A673 (cell line): ENCODE measurements at regions not wholly inside any gene's neighbourhood (a gene's known extent, or its start where the extent isn't known, plus 50 kb on each side); places are given as distances from the start of the nearest gene placed in this dataset.

ENCODE experiments used
- BruUV-seq: library from RNA; stranded (reverse); fragments of 400-500 nt; replicated peaks from 2 replicates; lab custom pipeline; 2021; lab: Mats Ljungman, UMichigan
- CTCF ChIA-PET: fragments of 300-600 bp; sonication (Branson Sonifier 250); formaldehyde crosslinking; loops from one replicate; lab custom pipeline; 2022; ENCODE audit warnings: antibody characterized with exemption; lab: Charles Lee
- POLR2A ChIA-PET: fragments of 300-600 bp; sonication (Branson Sonifier 250); formaldehyde crosslinking; loops from one replicate; lab custom pipeline; 2022; ENCODE audit warnings: antibody characterized with exemption; ENCODE audit not compliant: low non-redundant PET; lab: Charles Lee
- DNase-seq: peaks from one replicate; pipeline ENCODE4 v3.0.0-alpha.2; 2015; ENCODE audit warnings: low spot score
- H3K27ac ChIP-seq: fragments of 200-600 bp; sonication (generic); 2 replicates; pipeline ENCODE4 v1.5.1; 2016; ENCODE audit warnings: mixed run types, low read depth, mild to moderate bottlenecking, mixed read lengths, antibody characterized with exemption, low read length; ENCODE audit not compliant: poor library complexity, severe bottlenecking
- H3K27me3 ChIP-seq: fragments of 200-600 bp; sonication (generic); replicated peaks from 2 replicates; pipeline ENCODE4 v1.6.1; 2017; ENCODE audit warnings: mixed run types, low read depth, mild to moderate bottlenecking, mixed read lengths, antibody characterized with exemption, low read length; ENCODE audit not compliant: insufficient read depth, poor library complexity
- H3K36me3 ChIP-seq: fragments of 200-600 bp; sonication (generic); 2 replicates; pipeline ENCODE4 v1.6.1; 2016; ENCODE audit warnings: mixed run types, mild to moderate bottlenecking, mixed read lengths, antibody characterized with exemption, low read length; ENCODE audit not compliant: insufficient read depth, poor library complexity, severe bottlenecking
- H3K4me1 ChIP-seq: fragments of 200-600 bp; sonication (generic); 2 replicates; pipeline ENCODE4 v1.6.1; 2017; ENCODE audit warnings: mixed run types, mild to moderate bottlenecking, mixed read lengths, antibody characterized with exemption, low read length; ENCODE audit not compliant: insufficient read depth, poor library complexity, severe bottlenecking
- H3K4me3 ChIP-seq: fragments of 200-600 bp; sonication (generic); 2 replicates; pipeline ENCODE4 v1.5.1; 2016; ENCODE audit warnings: low read depth, mixed run types, mild to moderate bottlenecking, mixed read lengths, low read length; ENCODE audit not compliant: poor library complexity, severe bottlenecking
- H3K9me3 ChIP-seq: fragments of 200-600 bp; sonication (generic); 2 replicates; pipeline ENCODE4 v1.6.1; 2016; ENCODE audit warnings: mixed run types, low read depth, mild to moderate bottlenecking, mixed read lengths, antibody characterized with exemption, low read length; ENCODE audit not compliant: poor library complexity, severe bottlenecking
- EZH2 ChIP-seq: fragments of 200-600 bp; sonication (generic); IDR thresholded peaks from 2 replicates; pipeline ENCODE4 v1.6.1; 2017; ENCODE audit warnings: borderline replicate concordance, low read depth, mild to moderate bottlenecking, mixed read lengths, antibody characterized with exemption, low read length; ENCODE audit not compliant: poor library complexity, severe bottlenecking
- intact Hi-C: fragments of 100-400 bp; cut with micrococcal nuclease; formaldehyde crosslinking; loops from one replicate; pipeline ENCODE4 v1.10.0; 2022; ENCODE audit not compliant: unreplicated experiment
- TF ChIP-seq, protein P1 (sequence below): fragments of 300-800, 200-600 bp; sonication (generic); conservative IDR thresholded peaks from 2 replicates; pipeline ENCODE4 v1.5.1; 2017; ENCODE audit warnings: low read depth, mild to moderate bottlenecking, antibody characterized with exemption, low read length, moderate library complexity, mixed read lengths

GRCh38 chr14:59009967-59010366 is 178.5 kb upstream of the DAAM1 start:
- POLR2A ChIA-PET: no interaction called here
- no peak for DNase-seq
- no TSS peak for BruUV-seq
- H3K4me3 ChIP-seq: no peak overlapping the region
- no peaks in the 10 kb centered on the region for H3K9me3 ChIP-seq
- no peaks in the 10 kb centered on the region for H3K4me1 ChIP-seq
- no peak for TF ChIP-seq EZH2
- TF ChIP-seq, protein P1, sequence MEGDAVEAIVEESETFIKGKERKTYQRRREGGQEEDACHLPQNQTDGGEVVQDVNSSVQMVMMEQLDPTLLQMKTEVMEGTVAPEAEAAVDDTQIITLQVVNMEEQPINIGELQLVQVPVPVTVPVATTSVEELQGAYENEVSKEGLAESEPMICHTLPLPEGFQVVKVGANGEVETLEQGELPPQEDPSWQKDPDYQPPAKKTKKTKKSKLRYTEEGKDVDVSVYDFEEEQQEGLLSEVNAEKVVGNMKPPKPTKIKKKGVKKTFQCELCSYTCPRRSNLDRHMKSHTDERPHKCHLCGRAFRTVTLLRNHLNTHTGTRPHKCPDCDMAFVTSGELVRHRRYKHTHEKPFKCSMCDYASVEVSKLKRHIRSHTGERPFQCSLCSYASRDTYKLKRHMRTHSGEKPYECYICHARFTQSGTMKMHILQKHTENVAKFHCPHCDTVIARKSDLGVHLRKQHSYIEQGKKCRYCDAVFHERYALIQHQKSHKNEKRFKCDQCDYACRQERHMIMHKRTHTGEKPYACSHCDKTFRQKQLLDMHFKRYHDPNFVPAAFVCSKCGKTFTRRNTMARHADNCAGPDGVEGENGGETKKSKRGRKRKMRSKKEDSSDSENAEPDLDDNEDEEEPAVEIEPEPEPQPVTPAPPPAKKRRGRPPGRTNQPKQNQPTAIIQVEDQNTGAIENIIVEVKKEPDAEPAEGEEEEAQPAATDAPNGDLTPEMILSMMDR: no peak
- no peaks in the 10 kb centered on the region for H3K27me3 ChIP-seq
- no peak overlapping the region for H3K27ac ChIP-seq
- no peaks in the 10 kb centered on the region for H3K36me3 ChIP-seq
- CTCF ChIA-PET: no interaction called here
- intact Hi-C loops: no loop called here

- no peak for TF ChIP-seq EZH2
- TF ChIP-seq, protein P1: no peak
- no peaks in the 10 kb centered on the region for H3K9me3 ChIP-seq
- H3K4me3 ChIP-seq: no peak overlapping the region
- no peaks in the 10 kb centered on the region for H3K27me3 ChIP-seq
- no peaks in the 10 kb centered on the region for H3K4me1 ChIP-seq
- ChIA-PET POLR2A (no interaction called here), CTCF (no interaction called here)
- DNase-seq: no peak
- H3K27ac ChIP-seq: no peak overlapping the region
- BruUV-seq: no TSS peak
- H3K36me3 ChIP-seq: no peaks in the 10 kb centered on the region
- intact Hi-C loops: no loop called here
Observed at GRCh38 chr14:59013672-59014298, 174.7 kb upstream of the DAAM1 start.

DNA sequence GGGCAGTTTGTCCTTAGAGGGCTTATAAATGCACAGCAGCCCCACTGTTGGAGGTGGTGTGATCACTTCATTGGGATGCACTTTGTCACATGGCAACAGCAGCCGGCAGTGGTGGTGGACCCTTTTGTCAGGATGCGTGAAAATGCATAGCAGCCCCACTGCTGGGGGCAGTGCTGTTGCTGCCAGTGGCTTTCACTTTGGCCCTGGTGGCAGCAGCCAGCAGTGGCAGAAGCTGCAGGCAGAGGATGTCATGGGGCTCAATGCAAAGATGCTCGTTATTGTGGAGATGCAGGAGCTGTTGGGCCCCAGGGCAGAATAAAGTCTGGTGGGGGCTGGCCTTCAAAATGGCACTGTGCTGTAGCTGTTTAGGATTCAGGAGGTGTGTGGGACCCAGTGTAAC is 173.0 kb upstream of the DAAM1 start:
- Histone ChIP-seq H3K4me3 (no peak overlapping the region), H3K9me3 (no peaks in the 10 kb centered on the region), H3K36me3 (no peaks in the 10 kb centered on the region), H3K27ac (no peak overlapping the region), H3K27me3 (no peaks in the 10 kb centered on the region), H3K4me1 (no peaks in the 10 kb centered on the region)
- intact Hi-C loops: no loop called here
- ChIA-PET CTCF (no interaction called here), POLR2A (no interaction called here)
- DNase-seq: no peak
- BruUV-seq: no TSS peak
- TF ChIP-seq, protein P1: no peak
- no peak for TF ChIP-seq EZH2
